PFSK-1 (cell line): ENCODE measurements at regions not wholly inside any gene's neighbourhood (a gene's known extent, or its start where the extent isn't known, plus 50 kb on each side); places are given as distances from the start of the nearest gene placed in this dataset.

Experiments used
- FOXP2 ChIP-seq: optimal IDR thresholded peaks from 2 replicates; pipeline ENCODE3; 2011; ENCODE audit warnings: borderline replicate concordance, control low read depth, inconsistent platforms; ENCODE audit not compliant: insufficient read depth; ENCODE audit errors: extremely low read length, extremely low read depth
- POLR2AphosphoS5 ChIP-seq: IDR thresholded peaks from 2 replicates; pipeline ENCODE4 v1.6.1; 2012; ENCODE audit warnings: low read depth, mild to moderate bottlenecking, control low read depth, low read length, moderate library complexity
- REST ChIP-seq, 2 experiments: IDR thresholded peaks; 2 replicates each; pipeline versions ENCODE4 v1.6.1 to v1.8.0; 2011 to 2012; ENCODE audit warnings: low read depth in 2 of 2, low read length in 2 of 2, control low read depth in 1 of 2, inconsistent platforms in 1 of 2, mild to moderate bottlenecking in 1 of 2, moderate library complexity in 1 of 2; ENCODE audit not compliant: insufficient read depth in 1 of 2
- SIN3A ChIP-seq: IDR thresholded peaks from 2 replicates; pipeline ENCODE4 v1.6.1; 2012; ENCODE audit warnings: mild to moderate bottlenecking, low read length, moderate library complexity, borderline replicate concordance; ENCODE audit not compliant: insufficient read depth
- TAF1 ChIP-seq: IDR thresholded peaks from 2 replicates; pipeline ENCODE4 v1.6.1; 2012; ENCODE audit warnings: low read length, control low read depth, borderline replicate concordance; ENCODE audit not compliant: insufficient read depth

- TF ChIP-seq REST (IDR thresholded peaks at IDR 0.05; ENCODE audit: insufficient read depth in 1 of 2, low read depth in 2 of 2, low read length in 2 of 2) (no peak), FOXP2 (no peak), POLR2AphosphoS5 (no peak), TAF1 (no peak), SIN3A (no peak)
Observed at GRCh38 chr10:64196638-64197315, 675.6 kb downstream of the REEP3 start.

- TF ChIP-seq POLR2AphosphoS5: no peak
- TF ChIP-seq SIN3A: no peak
- TF ChIP-seq REST (IDR thresholded peaks at IDR 0.05; ENCODE audit: insufficient read depth in 1 of 2, low read depth in 2 of 2, low read length in 2 of 2): no peak
- no peak for TF ChIP-seq TAF1
- TF ChIP-seq FOXP2: no peak
Observed at GRCh38 chr10:64201936-64202335, 680.7 kb downstream of the REEP3 start.

GRCh38 chr10:64206409-64206808 is 685.2 kb downstream of the REEP3 start:
- TF ChIP-seq FOXP2: no peak
- TF ChIP-seq TAF1: no peak
- TF ChIP-seq SIN3A: no peak
- no peak for TF ChIP-seq REST (IDR thresholded peaks at IDR 0.05; ENCODE audit: insufficient read depth in 1 of 2, low read depth in 2 of 2, low read length in 2 of 2)
- TF ChIP-seq POLR2AphosphoS5: no peak

GRCh38 chr10:64209561-64209960 is 688.4 kb downstream of the REEP3 start:
- TF ChIP-seq SIN3A (no peak), TAF1 (no peak), POLR2AphosphoS5 (no peak), FOXP2 (no peak)

- TF ChIP-seq SIN3A (no peak), FOXP2 (no peak), REST (IDR thresholded peaks at IDR 0.05; ENCODE audit: insufficient read depth in 1 of 2, low read depth in 2 of 2, low read length in 2 of 2) (no peak), TAF1 (no peak), POLR2AphosphoS5 (no peak)
Observed at GRCh38 chr10:64210211-64210610, 689.0 kb downstream of the REEP3 start.
